GM18519 (cell line): ENCODE measurements at regions not wholly inside any gene's neighbourhood (a gene's known extent, or its start where the extent isn't known, plus 50 kb on each side); places are given as distances from the start of the nearest gene placed in this dataset.

Experiments used
- ATAC-seq: cut with Tn5 transposase; IDR thresholded peaks from one replicate; pipeline ENCODE4 v1.9.1; 2021; ENCODE audit warnings: mild to moderate bottlenecking, moderate library complexity; ENCODE audit not compliant: unreplicated experiment, low FRiP score

DNA sequence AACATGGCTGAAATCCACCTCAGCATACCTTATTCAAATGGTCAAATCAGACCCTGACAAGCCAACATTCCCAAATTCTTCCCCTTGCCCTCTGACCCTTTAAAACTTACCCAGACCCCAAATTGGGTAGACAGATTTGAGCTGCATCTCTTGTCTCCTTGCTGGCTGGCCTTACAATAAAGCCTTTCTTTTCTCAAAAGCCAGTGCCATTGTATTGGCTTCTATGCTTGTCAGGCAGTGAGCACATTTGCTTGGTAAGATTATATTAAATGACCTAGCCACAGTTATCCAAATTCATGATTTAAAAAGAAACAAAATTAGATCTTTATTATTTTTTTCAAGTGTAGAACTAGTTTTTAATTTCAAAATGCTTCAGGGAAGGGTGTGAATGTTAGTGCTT is 67.8 kb upstream of the FAM83B start:
- ATAC-seq = no peak

DNA sequence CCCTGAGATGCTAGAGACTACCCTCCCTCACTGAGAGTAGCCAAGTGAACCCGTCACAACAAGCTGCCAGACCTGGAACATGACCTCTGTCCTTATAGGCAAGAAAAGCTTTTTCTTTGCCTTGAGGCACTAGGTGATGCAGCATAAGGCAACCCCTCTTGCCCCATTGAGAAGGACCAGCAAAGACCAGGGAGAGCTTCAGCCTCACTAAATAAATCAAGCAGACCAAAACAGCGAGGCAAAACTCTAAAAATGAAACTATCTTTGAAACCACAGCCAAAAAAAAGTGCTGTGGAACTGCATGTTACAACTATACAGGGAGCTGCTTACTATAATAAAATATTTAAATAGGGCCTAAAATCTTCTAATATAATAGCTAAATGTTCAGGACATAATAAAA is 62.6 kb upstream of the FAM83B start:
- no peak for ATAC-seq

DNA sequence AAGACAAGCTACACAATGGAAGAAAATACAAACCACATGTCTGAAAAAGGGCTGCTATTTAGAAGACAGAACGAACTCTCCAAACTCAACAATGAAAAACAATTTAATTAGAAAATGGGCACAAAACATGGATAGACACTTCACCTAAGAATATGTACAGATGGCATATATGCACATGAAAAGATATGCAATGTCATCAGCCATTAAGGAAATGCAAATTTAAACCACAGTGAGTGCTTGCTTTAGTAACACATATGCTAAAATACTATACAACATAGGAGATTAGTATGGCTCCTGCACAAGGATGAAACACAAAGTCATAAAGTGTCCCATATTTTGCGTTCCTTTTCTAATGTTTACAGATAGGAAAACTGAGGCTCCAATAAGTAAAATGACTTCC is 60.4 kb upstream of the FAM83B start:
- no peak for ATAC-seq

DNA sequence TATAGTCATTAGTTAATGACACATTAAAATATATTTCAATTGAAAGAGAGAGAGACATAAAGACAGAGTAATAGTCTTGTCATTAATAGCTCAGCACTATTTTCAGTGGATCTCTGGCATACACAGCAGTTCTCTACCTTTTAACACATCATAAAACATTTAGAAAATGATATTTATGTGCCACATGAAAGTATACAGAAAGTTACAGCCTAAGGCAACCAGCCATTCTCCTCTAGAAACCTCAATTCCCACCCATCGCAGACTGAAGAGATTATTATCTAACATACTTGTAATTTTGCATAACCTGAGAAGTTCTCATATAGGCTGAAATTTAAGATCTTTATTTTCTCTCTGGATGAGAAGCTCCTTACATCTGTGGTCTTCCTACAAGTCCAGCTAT is 58.7 kb upstream of the FAM83B start:
- ATAC-seq = no peak
